H9 (cell line): ENCODE measurements at regions not wholly inside any gene's neighbourhood (a gene's known extent, or its start where the extent isn't known, plus 50 kb on each side); places are given as distances from the start of the nearest gene placed in this dataset.

Source experiments
- DNase-seq: peaks from one replicate; pipeline ENCODE4 v3.0.0-alpha.2; 2017
- H2AFZ ChIP-seq: one replicate; pipeline ENCODE4 v1.6.1; 2013; ENCODE audit warnings: mild to moderate bottlenecking, low read length, control low read depth, moderate library complexity
- H2AK5ac ChIP-seq: 2 replicates; pipeline ENCODE4 v1.6.1; 2013; ENCODE audit warnings: low read length, control low read depth, mixed read lengths; ENCODE audit not compliant: insufficient read length
- H2BK120ac ChIP-seq: one replicate; pipeline ENCODE4 v1.6.1; 2013; ENCODE audit warnings: low read depth, mild to moderate bottlenecking, low read length, control low read depth, inconsistent platforms; ENCODE audit not compliant: poor library complexity, severe bottlenecking
- H2BK12ac ChIP-seq: 2 replicates; pipeline ENCODE4 v1.6.1; 2013; ENCODE audit warnings: low read length, control low read depth, mixed read lengths, low read depth; ENCODE audit not compliant: insufficient read length
- H2BK15ac ChIP-seq: 2 replicates; pipeline ENCODE4 v1.6.1; 2013; ENCODE audit warnings: low read depth, low read length, control low read depth
- H2BK20ac ChIP-seq: one replicate; pipeline ENCODE4 v1.6.1; 2013; ENCODE audit warnings: low read depth, mild to moderate bottlenecking, low read length, control low read depth, inconsistent platforms; ENCODE audit not compliant: poor library complexity, severe bottlenecking
- H2BK5ac ChIP-seq: 2 replicates; pipeline ENCODE4 v1.6.1; 2013; ENCODE audit warnings: low read length, control low read depth, mixed read lengths; ENCODE audit not compliant: insufficient read length
- H3K14ac ChIP-seq: 2 replicates; pipeline ENCODE4 v1.6.1; 2013; ENCODE audit warnings: low read length, control low read depth; ENCODE audit not compliant: insufficient read depth
- H3K18ac ChIP-seq: 2 replicates; pipeline ENCODE4 v1.6.1; 2013; ENCODE audit warnings: low read depth, mild to moderate bottlenecking, mixed read lengths, low read length, control low read depth; ENCODE audit not compliant: insufficient read length
- H3K23ac ChIP-seq: 2 replicates; pipeline ENCODE4 v1.6.1; 2013; ENCODE audit warnings: low read length, control low read depth, mixed read lengths, low read depth; ENCODE audit not compliant: insufficient read length
- H3K23me2 ChIP-seq: 2 replicates; pipeline ENCODE4 v1.6.1; 2013; ENCODE audit warnings: low read depth, mild to moderate bottlenecking, mixed read lengths, low read length, control low read depth; ENCODE audit not compliant: insufficient read length, poor library complexity, severe bottlenecking
- H3K27ac ChIP-seq: 2 replicates; pipeline ENCODE4 v1.5.1; 2013; ENCODE audit warnings: low read length, control low read depth, mixed read lengths, low read depth; ENCODE audit not compliant: insufficient read length
- H3K27me3 ChIP-seq: 2 replicates; pipeline ENCODE4 v1.6.1; 2013; ENCODE audit warnings: low read length, control low read depth, inconsistent platforms; ENCODE audit not compliant: insufficient read depth
- H3K4ac ChIP-seq: 2 replicates; pipeline ENCODE4 v1.6.1; 2013; ENCODE audit warnings: low read depth, mild to moderate bottlenecking, control low read depth, inconsistent platforms, low read length, moderate library complexity
- H3K4me1 ChIP-seq: 2 replicates; pipeline ENCODE4 v1.6.1; 2013; ENCODE audit warnings: low read length, control low read depth, inconsistent platforms; ENCODE audit not compliant: insufficient read depth
- H3K4me2 ChIP-seq: 2 replicates; pipeline ENCODE4 v1.6.1; 2013; ENCODE audit warnings: low read length, control low read depth, mixed read lengths; ENCODE audit not compliant: insufficient read length, insufficient read depth
- H3K56ac ChIP-seq: 2 replicates; pipeline ENCODE4 v1.6.1; 2013; ENCODE audit warnings: low read depth, mild to moderate bottlenecking, mixed read lengths, low read length, control low read depth; ENCODE audit not compliant: insufficient read length
- H3K79me1 ChIP-seq: 2 replicates; pipeline ENCODE4 v1.6.1; 2013; ENCODE audit warnings: low read depth, mild to moderate bottlenecking, moderate library complexity, low read length, control low read depth, inconsistent platforms; ENCODE audit not compliant: insufficient read depth, poor library complexity, severe bottlenecking
- H3K79me2 ChIP-seq: 2 replicates; pipeline ENCODE4 v1.6.1; 2013; ENCODE audit warnings: low read length, control low read depth, inconsistent platforms; ENCODE audit not compliant: insufficient read depth
- H3K9ac ChIP-seq: 2 replicates; pipeline ENCODE4 v1.6.1; 2013; ENCODE audit warnings: low read length, control low read depth, mixed read lengths; ENCODE audit not compliant: insufficient read length; ENCODE audit errors: extremely low read depth
- H3K9me3 ChIP-seq: one replicate; pipeline ENCODE4 v1.6.1; 2013; ENCODE audit warnings: low read depth, low read length, inconsistent platforms; ENCODE audit not compliant: control insufficient read depth
- H3T11ph ChIP-seq: one replicate; pipeline ENCODE4 v1.6.1; 2013; ENCODE audit warnings: mild to moderate bottlenecking, low read length, control low read depth, inconsistent platforms
- H4K20me1 ChIP-seq: one replicate; pipeline ENCODE4 v1.6.1; 2013; ENCODE audit not compliant: control insufficient read depth, insufficient read length, insufficient read depth
- H4K5ac ChIP-seq: 2 replicates; pipeline ENCODE4 v1.6.1; 2013; ENCODE audit warnings: low read depth, mild to moderate bottlenecking, mixed read lengths, low read length, control low read depth; ENCODE audit not compliant: insufficient read length
- H4K8ac ChIP-seq: replicated peaks from 2 replicates; pipeline ENCODE4 v1.6.1; 2013; ENCODE audit warnings: low read length, control low read depth, mixed read lengths, low read depth; ENCODE audit not compliant: insufficient read length
- H4K91ac ChIP-seq: 2 replicates; pipeline ENCODE4 v1.6.1; 2013; ENCODE audit warnings: low read depth, mild to moderate bottlenecking, moderate library complexity, mixed read lengths, low read length, control low read depth; ENCODE audit not compliant: insufficient read length
- H3K27ac Mint-ChIP-seq, 3 experiments: 2 replicates in 2 of 3; 3 replicates in 1 of 3; pipeline ENCODE4 v1.8.0; 2020 to 2021; ENCODE audit warnings: mixed read lengths in 3 of 3, mild to moderate bottlenecking in 1 of 3, moderate library complexity in 1 of 3
- H3K27me3 Mint-ChIP-seq: 2 replicates; pipeline ENCODE4 v1.8.0; 2021; ENCODE audit warnings: low read depth, mild to moderate bottlenecking, moderate library complexity, mixed read lengths
- H3K36me3 Mint-ChIP-seq, 3 experiments: 2 replicates in 2 of 3; 3 replicates in 1 of 3; pipeline ENCODE4 v1.8.0; 2020 to 2021; ENCODE audit warnings: low read depth in 3 of 3, mixed read lengths in 3 of 3; ENCODE audit not compliant: insufficient read depth in 1 of 3
- H3K4me1 Mint-ChIP-seq, 2 experiments: 2 replicates each; pipeline ENCODE4 v1.8.0; 2020; ENCODE audit warnings: mixed read lengths in 2 of 2
- H3K4me3 Mint-ChIP-seq, 2 experiments: 2 replicates in 1 of 2; 3 replicates in 1 of 2; pipeline ENCODE4 v1.8.0; 2020 to 2021; ENCODE audit warnings: mild to moderate bottlenecking in 2 of 2, mixed read lengths in 2 of 2, moderate library complexity in 1 of 2
- H3K9me3 Mint-ChIP-seq, 2 experiments: 2 replicates in 1 of 2; 3 replicates in 1 of 2; pipeline ENCODE4 v1.8.0; 2020; ENCODE audit warnings: mild to moderate bottlenecking in 2 of 2, mixed read lengths in 2 of 2, moderate library complexity in 1 of 2
- WGBS: extraction: QIAGEN DNeasy Blood & Tissue Kit; methylation state at CpG from one replicate; pipeline ENCODE4 v1.1.7; 2013; ENCODE audit warnings: missing lambda C conversion rate, low lambda C conversion rate, mixed read lengths; ENCODE audit not compliant: insufficient read length; ENCODE audit errors: extremely low coverage; 5-methylcytosine and 5-hydroxymethylcytosine counted together
- TF ChIP-seq, protein P1 (sequence below): fragments of 200-600 bp; sonication (generic); conservative IDR thresholded peaks from 3 replicates; pipeline ENCODE4 v1.8.0; 2021; ENCODE audit warnings: antibody characterized with exemption, mild to moderate bottlenecking

DNA sequence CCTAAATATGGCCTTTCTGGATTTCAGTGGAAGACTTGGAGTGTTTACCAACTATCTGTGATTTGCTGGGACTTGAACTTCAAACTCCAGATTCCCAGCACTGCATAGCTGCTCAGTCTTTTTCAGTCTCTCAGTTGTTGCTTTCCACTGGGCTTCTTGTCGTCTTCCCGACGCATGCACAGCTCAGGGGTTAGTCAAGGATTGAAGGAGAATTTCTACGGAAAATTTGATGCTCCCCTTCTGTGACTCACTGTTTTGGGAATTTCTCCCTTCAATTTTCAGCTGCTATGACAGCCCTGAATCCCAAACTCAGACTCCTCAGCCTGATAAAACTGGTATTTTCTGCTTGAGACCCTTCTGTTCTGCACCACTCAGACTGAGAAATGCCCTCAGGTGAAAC is 91.7 kb downstream of the CYP26A1 start:
- no peak overlapping the region for H4K5ac ChIP-seq
- no peaks in the 10 kb centered on the region for H3K23me2 ChIP-seq
- H4K20me1 ChIP-seq, result no peaks in the 10 kb centered on the region
- no peak overlapping the region for H3K14ac ChIP-seq
- Mint-ChIP-seq H3K4me1 (peaks cover 19 to 23% of the 10 kb centered on the region in 2 experiments), H3K36me3 (peaks cover 11 to 21% (median 12%) of the 10 kb centered on the region in 3 experiments), H3K27ac (no peak overlapping the region), H3K27me3 (peaks cover 3% of the 10 kb centered on the region; the same call in 1 of the 2 replicates), H3K4me3 (no peak overlapping the region), H3K9me3 (peaks cover 18% of the 10 kb centered on the region in 2 experiments)
- no peak overlapping the region for H2AK5ac ChIP-seq
- no peak overlapping the region for H3K23ac ChIP-seq
- DNase-seq, result no peak
- no peak overlapping the region for H3K27ac ChIP-seq
- no peak overlapping the region for H2BK5ac ChIP-seq
- H3K4ac ChIP-seq, result no peak overlapping the region
- no peak overlapping the region for H3K56ac ChIP-seq
- no peak overlapping the region for H4K8ac ChIP-seq
- no peak overlapping the region for H2BK20ac ChIP-seq
- H2BK12ac ChIP-seq, result no peak overlapping the region
- no peaks in the 10 kb centered on the region for H3K79me2 ChIP-seq
- no peak overlapping the region for H4K91ac ChIP-seq
- H2AFZ ChIP-seq, result no peak overlapping the region
- no peak overlapping the region for H2BK120ac ChIP-seq
- no peak overlapping the region for H3K9ac ChIP-seq
- H3K4me2 ChIP-seq, result no peak overlapping the region
- H3K18ac ChIP-seq, result no peak overlapping the region
- H3T11ph ChIP-seq, result no peak overlapping the region
- TF ChIP-seq, protein P1, sequence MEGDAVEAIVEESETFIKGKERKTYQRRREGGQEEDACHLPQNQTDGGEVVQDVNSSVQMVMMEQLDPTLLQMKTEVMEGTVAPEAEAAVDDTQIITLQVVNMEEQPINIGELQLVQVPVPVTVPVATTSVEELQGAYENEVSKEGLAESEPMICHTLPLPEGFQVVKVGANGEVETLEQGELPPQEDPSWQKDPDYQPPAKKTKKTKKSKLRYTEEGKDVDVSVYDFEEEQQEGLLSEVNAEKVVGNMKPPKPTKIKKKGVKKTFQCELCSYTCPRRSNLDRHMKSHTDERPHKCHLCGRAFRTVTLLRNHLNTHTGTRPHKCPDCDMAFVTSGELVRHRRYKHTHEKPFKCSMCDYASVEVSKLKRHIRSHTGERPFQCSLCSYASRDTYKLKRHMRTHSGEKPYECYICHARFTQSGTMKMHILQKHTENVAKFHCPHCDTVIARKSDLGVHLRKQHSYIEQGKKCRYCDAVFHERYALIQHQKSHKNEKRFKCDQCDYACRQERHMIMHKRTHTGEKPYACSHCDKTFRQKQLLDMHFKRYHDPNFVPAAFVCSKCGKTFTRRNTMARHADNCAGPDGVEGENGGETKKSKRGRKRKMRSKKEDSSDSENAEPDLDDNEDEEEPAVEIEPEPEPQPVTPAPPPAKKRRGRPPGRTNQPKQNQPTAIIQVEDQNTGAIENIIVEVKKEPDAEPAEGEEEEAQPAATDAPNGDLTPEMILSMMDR, result no peak
- no peaks in the 10 kb centered on the region for H3K9me3 ChIP-seq
- H3K4me1 ChIP-seq, result no peaks in the 10 kb centered on the region
- no CpG with 5 or more reads among the region's 4 CpGs for WGBS
- no peaks in the 10 kb centered on the region for H3K79me1 ChIP-seq
- H2BK15ac ChIP-seq, result no peak overlapping the region
- no peaks in the 10 kb centered on the region for H3K27me3 ChIP-seq
